Gastrocnemius medialis (tissue), 4 donors: ENCODE measurements at regions not wholly inside any gene's neighbourhood (a gene's known extent, or its start where the extent isn't known, plus 50 kb on each side); places are given as distances from the start of the nearest gene placed in this dataset.

ENCODE experiments used
- POLR2A ChIP-seq, 2 donors: fragments of 450-650 bp; IDR thresholded peaks; one replicate each; pipeline ENCODE4 v1.6.1; 2017; ENCODE audit warnings: antibody characterized with exemption in 2 of 2, mild to moderate bottlenecking in 2 of 2, moderate library complexity in 2 of 2
- TF ChIP-seq, protein P1 (sequence below), 5 experiments: fragments of 450-650 bp in 3 of 5; fragments of 200-600 bp in 2 of 5; sonication (generic) in 2 of 5; IDR thresholded peaks in 4 of 5; conservative IDR thresholded peaks in 1 of 5; 1 replicate in 4 of 5; 2 replicates in 1 of 5; pipeline ENCODE4 v1.5.1; 2016 to 2019; ENCODE audit warnings: antibody characterized with exemption in 5 of 5, mild to moderate bottlenecking in 3 of 5, moderate library complexity in 3 of 5

GRCh38 chr2:239589833-239590232 lies 189.0 kb upstream of the HDAC4 start:
- TF ChIP-seq, protein P1, sequence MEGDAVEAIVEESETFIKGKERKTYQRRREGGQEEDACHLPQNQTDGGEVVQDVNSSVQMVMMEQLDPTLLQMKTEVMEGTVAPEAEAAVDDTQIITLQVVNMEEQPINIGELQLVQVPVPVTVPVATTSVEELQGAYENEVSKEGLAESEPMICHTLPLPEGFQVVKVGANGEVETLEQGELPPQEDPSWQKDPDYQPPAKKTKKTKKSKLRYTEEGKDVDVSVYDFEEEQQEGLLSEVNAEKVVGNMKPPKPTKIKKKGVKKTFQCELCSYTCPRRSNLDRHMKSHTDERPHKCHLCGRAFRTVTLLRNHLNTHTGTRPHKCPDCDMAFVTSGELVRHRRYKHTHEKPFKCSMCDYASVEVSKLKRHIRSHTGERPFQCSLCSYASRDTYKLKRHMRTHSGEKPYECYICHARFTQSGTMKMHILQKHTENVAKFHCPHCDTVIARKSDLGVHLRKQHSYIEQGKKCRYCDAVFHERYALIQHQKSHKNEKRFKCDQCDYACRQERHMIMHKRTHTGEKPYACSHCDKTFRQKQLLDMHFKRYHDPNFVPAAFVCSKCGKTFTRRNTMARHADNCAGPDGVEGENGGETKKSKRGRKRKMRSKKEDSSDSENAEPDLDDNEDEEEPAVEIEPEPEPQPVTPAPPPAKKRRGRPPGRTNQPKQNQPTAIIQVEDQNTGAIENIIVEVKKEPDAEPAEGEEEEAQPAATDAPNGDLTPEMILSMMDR (IDR thresholded peaks at IDR 0.05 in 4 of 5, conservative IDR thresholded peaks at IDR 0.05 in 1 of 5) = no peak
- TF ChIP-seq POLR2A (IDR thresholded peaks at IDR 0.05) = no peak
